ENCODE measurements at regions not wholly inside any gene's neighbourhood (a gene's known extent, or its start where the extent isn't known, plus 50 kb on each side); places are given as distances from the start of the nearest gene placed in this dataset.
A peak's percentile ranks its signal among the peaks of the same experiment; 100 is the strongest.

- H3K4me2 ChIP-seq (ENCODE audit: low read depth, low read length) = no peak overlapping the region
- H3K4me1 ChIP-seq (ENCODE audit: insufficient read depth, low read length) = peaks cover 14% of the 10 kb centered on the region
- H3K36me3 ChIP-seq (replicated peaks in 1 of 2; ENCODE audit: control insufficient read depth in 1 of 2, insufficient read depth in 2 of 2, low read length in 2 of 2) = no peaks in the 10 kb centered on the region
- H3K79me2 ChIP-seq (ENCODE audit: insufficient read depth, low read length) = no peaks in the 10 kb centered on the region
- 12% methylated on average over 8 of the region's 8 CpGs for WGBS (ENCODE audit: low lambda C conversion rate)
- H3K9ac ChIP-seq (ENCODE audit: insufficient read depth, low read depth, low read length) = no peak overlapping the region
- intact Hi-C loops (cut with micrococcal nuclease; ENCODE audit: unreplicated experiment) (loop anchor here (1.0 kb wide), 1 partner anchor 30 kb away; no protein-coding TSS in a partner anchor), in situ Hi-C loops (cut with HindIII; ENCODE audit: extremely low pct_ligation_motif_present, low pct_unique_long_range_greater_than_20kb) (no loop called here)
- no TSS peak for BruUV-seq (replicated peaks)
- H3K27ac ChIP-seq (ENCODE audit: extremely low read length, insufficient read depth, low read length) = no peak overlapping the region
- FAIRE-seq = peak; percentile 92
- H3K27me3 ChIP-seq (ENCODE audit: control insufficient read depth in 1 of 2, insufficient read depth in 2 of 2, low read length in 2 of 2) = peaks cover 0 to 2% of the 10 kb centered on the region in 2 experiments; a peak in 1 of 5 replicates
- DNase-seq (ENCODE audit: low spot score) = peak; percentile 86
- H2AFZ ChIP-seq (ENCODE audit: low read length) = no peak overlapping the region
- no peaks in the 10 kb centered on the region for H4K20me1 ChIP-seq (ENCODE audit: insufficient read depth, low read length)
- CTCF ChIA-PET (ENCODE audit: low intra/inter-chr PET ratio, low total read pairs) = interaction anchor here (0.7 to 2.6 kb wide), 2 partner anchors 54 to 57 kb away, joined by 3 to 34 read pairs; partner anchors contain the start of gene ERCC4
- H3K4me3 ChIP-seq (replicated peaks in 1 of 3; ENCODE audit: insufficient read depth in 1 of 3, low read depth in 2 of 3, low read length in 3 of 3) = no peak overlapping the region
- POLR2A ChIA-PET = interaction anchor here (1.1 kb wide), 1 partner anchor 54 kb away, joined by 3 read pairs; the partner anchor contains the start of gene ERCC4
- ATAC-seq = peak; percentile 100
- H3K9me3 ChIP-seq (ENCODE audit: low read length) = no peaks in the 10 kb centered on the region
- TF ChIP-seq CTCF (CRISPR knock-in tag; IDR thresholded peaks at IDR 0.05) = peak; percentile 98
- 0 out of 2 replicates have a peak, but pooled peaks have one; percentile 67 for TF ChIP-seq ZNF274 (CRISPR knock-in tag; IDR thresholded peaks at IDR 0.05)
- TF ChIP-seq TARDBP (CRISPR knock-in tag; IDR thresholded peaks at IDR 0.05) = peak; percentile 54; the same call in 1 of the 2 replicates
- TF ChIP-seq KLF13 (CRISPR knock-in tag; IDR thresholded peaks at IDR 0.05) = no peak
- TF ChIP-seq JUNB (CRISPR knock-in tag; IDR thresholded peaks at IDR 0.05; ENCODE audit: borderline replicate concordance) = no peak
- no peak for TF ChIP-seq ZNF570 (CRISPR knock-in tag; IDR thresholded peaks at IDR 0.05; ENCODE audit: borderline replicate concordance)
- TF ChIP-seq ZNF614 (CRISPR knock-in tag; IDR thresholded peaks at IDR 0.05; ENCODE audit: borderline replicate concordance) = peak; percentile 60; the same call in 1 of the 2 replicates
- TF ChIP-seq PRDM10 (CRISPR knock-in tag; IDR thresholded peaks at IDR 0.05; ENCODE audit: low read depth) = peak; percentile 59; the same call in 1 of the 2 replicates
- TF ChIP-seq ETS1 (CRISPR knock-in tag; IDR thresholded peaks at IDR 0.05) = no peak
- no peak for TF ChIP-seq ZSCAN30 (CRISPR knock-in tag; IDR thresholded peaks at IDR 0.05)
- peak; percentile 60; the same call in 1 of the 2 replicates for TF ChIP-seq HOMEZ (CRISPR knock-in tag; IDR thresholded peaks at IDR 0.05; ENCODE audit: low read depth)
- TF ChIP-seq FOXO1 (CRISPR knock-in tag; IDR thresholded peaks at IDR 0.05) = peak; percentile 66; the same call in 1 of the 2 replicates
- no peak for TF ChIP-seq CREB1 (IDR thresholded peaks at IDR 0.05)
- peak; percentile 41; the same call in 1 of the 2 replicates for TF ChIP-seq CREB1 (CRISPR knock-in tag; IDR thresholded peaks at IDR 0.05)
- peak; percentile 43; the same call in 1 of the 2 replicates for TF ChIP-seq ZNF451 (CRISPR knock-in tag; IDR thresholded peaks at IDR 0.05)
- 0 out of 2 replicates have a peak, but pooled peaks have one; percentile 44 for TF ChIP-seq SOX5 (CRISPR knock-in tag; IDR thresholded peaks at IDR 0.05; ENCODE audit: borderline replicate concordance)
Measured at GRCh38 chr16:13866073-13866472, 53.9 kb upstream of the ERCC4 start.
